Left ventricle myocardium superior (tissue), 1 donor: ENCODE measurements at regions not wholly inside any gene's neighbourhood (a gene's known extent, or its start where the extent isn't known, plus 50 kb on each side); places are given as distances from the start of the nearest gene placed in this dataset.
A peak's percentile ranks its signal among the peaks of the same experiment; 100 is the strongest.
"Not testable (repeated sequence)": the region's sequence is repeated elsewhere in the genome, so short reads cannot be mapped to it uniquely, and the experiment has no call there.

Source experiments
- ATAC-seq: fragments of 200-7000 bp; cut with Tn5 transposase; one replicate; pipeline ENCODE4 v1.9.1; 2020; ENCODE audit warnings: mild to moderate bottlenecking, moderate library complexity
- DNase-seq: peaks from one replicate; pipeline ENCODE4 v3.0.0-alpha.2; 2020
- intact Hi-C: fragments of 100-400 bp; cut with micrococcal nuclease; formaldehyde crosslinking; loops from one replicate; pipeline ENCODE4 v1.11.0; 2022
- donor health status: DM: no; HTN: yes; CAD: no; lungs with severe emphysema.

GRCh38 chr18:11470941-11471340 lies 138.5 kb upstream of the SLC35G4 start:
- intact Hi-C loops: no loop called here
- DNase-seq (no peak), ATAC-seq (no peak)

- ATAC-seq: no peak
- intact Hi-C loops: no loop called here
- no peak for DNase-seq
Measured at GRCh38 chr18:11468617-11469016, 140.8 kb upstream of the SLC35G4 start.

GRCh38 chr18:11468120-11468519 lies 141.3 kb upstream of the SLC35G4 start:
- ATAC-seq (no peak), DNase-seq (no peak)
- intact Hi-C loops: no loop called here

GRCh38 chr18:11467611-11468010 lies 141.8 kb upstream of the SLC35G4 start:
- DNase-seq (no peak), ATAC-seq (no peak)
- intact Hi-C loops: no loop called here

GRCh38 chr18:11464129-11464528 lies 145.3 kb upstream of the SLC35G4 start:
- DNase-seq (no peak), ATAC-seq (no peak)
- intact Hi-C loops: no loop called here

- ATAC-seq (no peak), DNase-seq (no peak)
- intact Hi-C loops: no loop called here
Measured at GRCh38 chr18:11458447-11458846, 150.9 kb upstream of the SLC35G4 start.

GRCh38 chr18:11457853-11458252 lies 151.5 kb upstream of the SLC35G4 start:
- DNase-seq, intact Hi-C loops, ATAC-seq: not testable (repeated sequence)

GRCh38 chr18:11454040-11454439 lies 155.4 kb upstream of the SLC35G4 start:
- intact Hi-C loops: no loop called here
- ATAC-seq (no peak), DNase-seq (no peak)

- ATAC-seq, DNase-seq, intact Hi-C loops: not testable (repeated sequence)
Measured at GRCh38 chr18:11444169-11444568, 165.2 kb upstream of the SLC35G4 start.

GRCh38 chr18:11437046-11437445 lies 172.3 kb upstream of the SLC35G4 start:
- ATAC-seq: no peak
- intact Hi-C loops: no loop called here

GRCh38 chr18:11432360-11432811 lies 177.0 kb upstream of the SLC35G4 start:
- intact Hi-C loops: no loop called here
- DNase-seq: no peak
- ATAC-seq: no peak

More at GRCh38 chr18:11437046-11437445, 172.3 kb upstream of the SLC35G4 start:
- DNase-seq: no peak

GRCh38 chr18:11429876-11430275 lies 179.5 kb upstream of the SLC35G4 start:
- DNase-seq (no peak), ATAC-seq (no peak)
- intact Hi-C loops: no loop called here

GRCh38 chr18:11425211-11425610 lies 184.2 kb upstream of the SLC35G4 start:
- intact Hi-C loops: no loop called here
- ATAC-seq (no peak), DNase-seq (no peak)

- DNase-seq (no peak), ATAC-seq (no peak)
- intact Hi-C loops: no loop called here
Measured at GRCh38 chr18:11419338-11419737, 190.1 kb upstream of the SLC35G4 start.

- DNase-seq (no peak), ATAC-seq (no peak)
- intact Hi-C loops: no loop called here
Measured at GRCh38 chr18:11412811-11413210, 196.6 kb upstream of the SLC35G4 start.

- ATAC-seq (no peak), DNase-seq (no peak)
- intact Hi-C loops: no loop called here
Measured at GRCh38 chr18:11411048-11411447, 198.3 kb upstream of the SLC35G4 start.

- intact Hi-C loops: no loop called here
- no peak for DNase-seq
- ATAC-seq: no peak
Measured at GRCh38 chr18:11408555-11409065, 200.8 kb upstream of the SLC35G4 start.

GRCh38 chr18:11407940-11408339 lies 201.5 kb upstream of the SLC35G4 start:
- intact Hi-C loops: no loop called here
- DNase-seq (no peak), ATAC-seq (peak; percentile 12)

GRCh38 chr18:11405804-11406203 lies 203.6 kb upstream of the SLC35G4 start:
- ATAC-seq (no peak), DNase-seq (no peak)
- intact Hi-C loops: no loop called here

- DNase-seq: no peak
- intact Hi-C loops: no loop called here
- no peak for ATAC-seq
Measured at GRCh38 chr18:11400703-11401102, 208.7 kb upstream of the SLC35G4 start.

GRCh38 chr18:11398625-11399024 lies 210.8 kb upstream of the SLC35G4 start:
- no peak for ATAC-seq
- intact Hi-C loops: no loop called here
- no peak for DNase-seq
